HG02759 (cell line): ENCODE measurements at regions not wholly inside any gene's neighbourhood (a gene's known extent, or its start where the extent isn't known, plus 50 kb on each side); places are given as distances from the start of the nearest gene placed in this dataset.
"Not testable (repeated sequence)": the region's sequence is repeated elsewhere in the genome, so short reads cannot be mapped to it uniquely, and the experiment has no call there.

Source experiments
- ATAC-seq: cut with Tn5 transposase; IDR thresholded peaks from one replicate; pipeline ENCODE4 v1.9.1; 2021; ENCODE audit warnings: mild to moderate bottlenecking, moderate library complexity; ENCODE audit not compliant: unreplicated experiment

GRCh38 chr16:60304066-60304465, 1570.0 kb upstream of the GOT2 start:
- no peak for ATAC-seq

DNA sequence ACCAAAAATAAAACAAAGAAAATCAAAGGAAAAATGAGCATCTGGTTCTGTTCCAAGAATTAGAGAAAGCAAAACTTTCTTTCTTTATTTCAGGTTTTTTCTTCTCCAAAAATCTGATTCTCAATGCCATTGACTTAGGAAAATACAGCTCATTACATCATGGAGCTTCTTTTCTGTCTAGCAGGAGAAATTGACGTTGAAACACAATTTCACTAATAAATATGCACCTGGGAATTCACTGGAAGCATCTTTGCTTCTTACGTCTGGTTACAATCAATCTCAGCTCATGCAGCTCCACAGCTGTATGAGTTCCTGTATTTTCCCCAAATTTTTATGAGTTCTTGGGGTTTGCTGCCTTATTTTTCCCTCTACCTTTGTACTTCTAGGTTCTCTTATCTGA, 1568.6 kb upstream of the GOT2 start:
- no peak for ATAC-seq

GRCh38 chr16:60302261-60302660, 1568.1 kb upstream of the GOT2 start:
- ATAC-seq: no peak

DNA sequence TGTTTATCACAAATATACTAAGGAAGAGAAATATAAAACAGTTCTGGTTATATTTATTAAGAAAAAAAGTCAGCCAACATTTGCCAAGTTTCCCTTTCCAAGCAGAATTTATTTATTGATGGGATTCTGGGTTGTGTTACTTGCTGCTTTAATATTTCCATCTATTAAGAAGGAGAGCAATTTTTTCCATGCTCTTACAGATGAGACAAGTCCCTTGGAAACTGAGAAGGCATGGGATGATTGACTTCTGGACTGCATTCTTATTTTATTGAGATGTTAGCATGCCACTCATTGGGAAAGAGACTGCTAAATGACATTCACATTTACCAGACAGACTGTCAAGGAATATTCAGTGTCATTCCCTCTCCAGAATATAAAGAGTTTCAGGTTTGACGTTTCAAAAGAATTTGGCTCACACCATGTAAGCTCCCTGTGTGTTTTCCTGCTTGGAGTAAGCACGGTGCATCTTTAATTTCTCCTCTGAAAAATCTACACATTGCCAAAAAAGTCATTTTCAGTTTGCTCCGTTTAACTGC, 1565.2 kb upstream of the GOT2 start:
- ATAC-seq: no peak

DNA sequence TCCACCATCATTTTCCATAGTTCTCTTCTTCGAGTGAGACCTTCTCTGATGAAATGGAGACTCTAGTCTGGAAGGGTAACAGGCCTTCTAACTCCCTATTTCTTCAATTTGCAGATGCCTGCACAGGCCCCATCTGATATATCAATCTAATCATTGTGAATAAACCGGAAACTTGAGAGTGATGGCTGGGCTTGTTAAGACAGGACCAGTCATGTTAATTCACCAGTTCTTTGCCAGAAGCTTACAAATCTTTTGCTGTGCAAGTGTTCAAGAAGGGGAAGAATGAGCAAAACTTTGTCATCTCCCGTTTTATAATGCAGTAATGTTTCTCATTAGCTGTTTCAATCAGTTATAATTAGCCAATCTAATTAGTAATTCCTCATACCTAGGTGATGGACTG, 1561.3 kb upstream of the GOT2 start:
- no peak for ATAC-seq

GRCh38 chr16:60285794-60286193, 1551.7 kb upstream of the GOT2 start:
- ATAC-seq: no peak

GRCh38 chr16:60279061-60279665, 1545.0 kb upstream of the GOT2 start:
- ATAC-seq: no peak

DNA sequence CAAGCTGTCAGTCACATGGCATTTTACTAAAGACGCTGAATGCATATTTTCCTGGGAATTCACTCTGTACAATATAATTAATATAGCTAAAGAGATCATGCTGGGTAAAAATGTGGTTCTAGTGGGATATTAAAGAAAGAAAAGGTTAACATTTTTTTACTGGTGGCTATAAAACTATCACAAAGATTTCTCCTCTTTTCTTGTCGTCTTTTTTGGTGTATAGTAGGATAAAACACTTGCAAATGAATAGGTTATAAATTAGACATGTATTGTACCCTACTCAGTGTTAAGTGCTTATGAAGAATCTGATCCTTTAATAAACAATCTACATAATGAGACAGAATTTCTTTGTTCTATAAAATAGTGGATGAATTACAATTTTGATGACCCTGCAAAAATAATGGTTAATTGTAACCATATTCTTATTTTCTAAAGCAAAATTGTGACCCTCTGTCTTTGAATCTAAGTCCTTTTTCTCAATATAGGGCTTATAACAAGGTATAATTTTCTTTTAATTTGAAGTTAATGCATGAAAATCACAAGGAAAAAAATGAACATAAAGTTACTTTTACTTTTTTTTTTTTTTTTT, 1540.4 kb upstream of the GOT2 start:
- ATAC-seq: no peak

GRCh38 chr16:60271781-60272180, 1537.7 kb upstream of the GOT2 start:
- ATAC-seq: no peak

- no peak for ATAC-seq
Observed at GRCh38 chr16:60271025-60271771, 1537.1 kb upstream of the GOT2 start.

DNA sequence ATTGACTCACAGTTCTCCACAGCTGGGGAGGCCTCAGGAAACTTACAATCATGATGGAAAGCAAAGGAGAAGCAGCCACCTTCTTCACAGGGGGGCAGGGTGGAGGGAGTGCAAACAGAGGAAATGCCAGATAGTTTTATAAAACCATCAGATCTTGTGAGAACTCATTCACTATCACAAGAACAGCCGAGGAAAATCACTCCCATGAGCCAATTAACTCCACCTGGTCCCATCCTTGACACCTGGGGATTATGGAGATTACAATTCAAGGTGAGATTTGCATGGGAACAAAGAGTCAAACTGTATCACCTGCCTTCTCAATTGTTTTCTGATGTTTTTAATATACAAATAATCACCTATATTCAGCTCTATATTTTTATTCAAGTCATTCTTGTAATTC, 1527.3 kb upstream of the GOT2 start:
- ATAC-seq: no peak

- ATAC-seq: no peak
Observed at GRCh38 chr16:60259956-60260355, 1525.8 kb upstream of the GOT2 start.

GRCh38 chr16:60246086-60246485, 1512.0 kb upstream of the GOT2 start:
- ATAC-seq: no peak

DNA sequence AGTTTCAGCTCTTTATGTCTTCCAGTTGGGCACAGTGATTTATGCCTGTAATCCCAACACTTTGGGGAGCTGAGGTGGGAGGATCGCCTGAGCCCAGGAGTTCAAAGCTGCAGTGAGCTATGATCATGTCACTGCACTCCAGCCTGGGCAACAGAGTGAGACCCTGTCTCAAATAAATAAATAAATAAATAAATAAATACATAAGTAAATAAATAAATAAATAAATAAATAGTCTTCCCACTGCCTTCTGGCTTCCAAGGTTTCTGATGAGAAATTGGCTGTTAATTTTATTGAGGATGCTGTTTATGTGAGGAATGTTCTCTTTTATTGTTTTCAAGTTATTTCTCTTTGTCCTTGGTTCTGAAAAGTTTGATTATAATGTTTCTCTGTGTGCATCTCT, 1507.6 kb upstream of the GOT2 start:
- ATAC-seq: no peak

DNA sequence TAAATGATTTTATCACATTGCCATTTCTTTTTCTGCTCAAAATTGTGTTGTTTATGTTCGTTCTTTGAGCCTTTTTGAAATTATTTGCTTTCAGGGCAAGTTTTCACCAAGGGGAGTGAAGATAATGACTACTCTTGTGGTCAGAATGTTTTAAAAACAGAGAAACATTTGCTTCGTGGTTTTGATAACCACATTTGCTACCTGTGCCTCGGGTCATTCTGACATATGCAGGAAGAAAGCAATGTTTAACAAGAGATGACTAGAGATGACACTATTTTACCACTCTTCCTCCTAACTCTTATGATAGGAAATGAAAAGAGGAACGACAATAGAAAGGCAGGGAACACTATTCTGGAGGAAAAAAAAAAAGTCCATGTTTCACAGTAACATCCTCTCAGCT, 1496.5 kb upstream of the GOT2 start:
- ATAC-seq: no peak

- ATAC-seq: no peak
Observed at GRCh38 chr16:60225541-60225940, 1491.4 kb upstream of the GOT2 start.

DNA sequence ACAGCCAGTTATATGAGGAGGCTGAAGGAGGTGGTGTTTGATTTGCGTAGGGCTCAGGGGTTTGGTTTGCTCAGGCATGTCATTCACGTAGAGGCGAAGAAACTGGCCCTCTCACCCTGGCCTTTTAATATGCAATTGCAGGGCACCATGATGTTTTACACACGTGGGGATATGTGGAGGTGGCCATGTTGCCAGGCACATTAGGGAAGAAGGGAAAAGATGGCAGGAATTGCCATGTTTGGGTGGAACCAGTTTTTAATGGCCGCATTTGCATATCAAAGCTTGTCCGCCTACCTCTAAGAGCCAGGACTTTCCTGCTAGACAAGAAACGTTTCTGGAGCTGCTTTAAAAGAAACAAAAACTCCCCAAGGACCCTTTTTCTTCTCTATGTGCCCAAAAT, 1483.7 kb upstream of the GOT2 start:
- ATAC-seq: no peak

- ATAC-seq: no peak
Observed at GRCh38 chr16:60214311-60214710, 1480.2 kb upstream of the GOT2 start.

DNA sequence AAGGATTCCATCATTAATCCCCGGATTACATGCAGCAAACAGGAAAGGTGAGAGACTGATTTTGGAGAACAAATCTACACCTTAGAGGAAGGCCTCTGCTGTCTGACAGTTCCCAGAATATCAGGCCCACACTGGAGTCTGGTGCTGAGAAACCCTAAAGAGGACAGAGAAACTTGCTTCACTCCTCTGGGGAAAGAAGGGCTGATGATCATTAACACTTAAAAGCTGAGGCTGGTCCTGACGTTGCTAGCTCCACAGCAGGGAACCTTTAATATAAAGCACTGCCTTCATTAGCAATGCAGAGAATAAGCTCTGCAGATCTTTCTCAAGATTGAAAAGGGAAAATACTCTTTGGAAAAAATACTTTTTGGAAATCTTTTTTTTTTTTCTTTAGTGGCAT, 1472.4 kb upstream of the GOT2 start:
- ATAC-seq: no peak

DNA sequence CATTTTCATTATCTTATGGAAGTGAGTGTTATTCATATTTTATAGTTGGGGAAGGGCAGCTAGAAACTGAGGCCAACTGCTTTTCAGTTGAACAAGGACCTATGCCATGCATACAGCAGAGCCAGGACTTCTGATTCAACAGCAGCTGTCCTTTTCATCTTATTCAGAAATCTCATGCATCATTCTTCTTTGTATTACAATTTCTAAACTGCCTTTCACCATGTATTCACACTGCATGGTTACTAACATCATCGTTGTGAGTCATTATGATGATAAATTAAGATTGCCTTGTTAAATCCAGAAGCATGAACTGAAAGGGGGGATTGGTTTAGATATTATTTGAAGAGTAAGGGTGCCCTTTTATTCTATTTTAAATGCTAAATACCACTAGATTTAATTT, 1470.1 kb upstream of the GOT2 start:
- ATAC-seq: no peak

DNA sequence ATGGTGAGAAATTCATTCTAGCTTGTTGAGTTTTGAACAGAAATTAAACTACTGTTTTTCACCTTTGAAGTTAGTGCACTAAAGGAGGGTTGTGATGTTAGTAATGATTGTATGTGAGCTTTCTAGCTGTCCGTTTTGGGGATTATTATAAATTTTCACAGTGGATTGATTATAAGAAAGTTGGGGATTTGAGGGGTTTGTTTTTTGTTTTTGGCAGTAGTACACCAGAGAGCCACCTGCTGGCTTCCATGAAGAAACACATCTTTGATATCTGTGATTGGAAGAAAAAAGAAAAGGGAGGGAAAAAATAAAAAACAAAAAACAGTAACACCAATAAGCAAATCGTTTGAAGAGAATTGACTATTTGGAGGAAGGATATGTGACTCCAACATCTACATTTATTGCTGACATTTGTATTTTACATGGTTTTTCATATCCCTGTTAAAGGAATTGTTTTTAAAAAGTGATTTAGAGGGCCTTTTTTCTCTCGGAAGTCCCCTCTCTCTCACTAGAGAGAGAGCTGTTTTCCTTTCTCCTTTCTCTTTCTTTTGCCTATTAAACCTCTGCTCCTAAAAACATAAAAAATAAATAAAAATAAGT, 1469.5 kb upstream of the GOT2 start:
- no peak for ATAC-seq

DNA sequence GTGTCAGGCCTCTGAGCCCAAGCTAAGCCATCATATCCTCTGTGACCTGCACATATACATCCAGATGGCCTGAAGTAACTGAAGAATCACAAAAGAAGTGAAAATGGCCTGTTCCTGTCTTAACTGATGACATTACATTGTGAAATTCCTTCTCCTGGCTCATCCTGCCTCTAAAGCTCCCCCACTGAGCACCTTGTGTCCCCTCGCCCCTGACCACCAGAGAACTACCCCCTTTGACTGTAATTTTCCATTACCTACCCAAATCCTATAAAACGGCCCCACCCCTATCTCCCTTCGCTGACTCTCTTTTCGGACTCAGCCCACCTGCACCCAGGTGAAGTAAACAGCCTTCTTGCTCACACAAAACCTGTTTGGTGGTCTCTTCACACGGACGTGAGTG, 1466.6 kb upstream of the GOT2 start:
- ATAC-seq: not testable (repeated sequence)
